Stimulated activated CD4-positive, alpha-beta T cell treated with anti-CD3 and anti-CD28 coated beads, Interleukin-4, amount 100 ng/mL, for 24 hours (primary cell): ENCODE measurements at regions not wholly inside any gene's neighbourhood (a gene's known extent, or its start where the extent isn't known, plus 50 kb on each side); places are given as distances from the start of the nearest gene placed in this dataset.

Experiments
- DNase-seq: peaks from one replicate; pipeline ENCODE4 v3.0.0-alpha.2; 2020

- DNase-seq = no peak
These were observed 546.3 kb downstream of the MAT2B start for GRCh38 chr5:164051745-164052144.

- DNase-seq = no peak
These were observed 547.2 kb downstream of the MAT2B start for GRCh38 chr5:164052536-164053093.

- DNase-seq = no peak
These were observed 547.7 kb downstream of the MAT2B start for GRCh38 chr5:164053123-164053522.

GRCh38 chr5:164054461-164054860 lies 549.0 kb downstream of the MAT2B start:
- no peak for DNase-seq

GRCh38 chr5:164057121-164057520 lies 551.7 kb downstream of the MAT2B start:
- DNase-seq = no peak

- DNase-seq = no peak
These were observed 553.2 kb downstream of the MAT2B start for GRCh38 chr5:164058621-164059020.

- no peak for DNase-seq
These were observed 554.1 kb downstream of the MAT2B start for GRCh38 chr5:164059471-164059870.

- no peak for DNase-seq
These were observed 555.5 kb downstream of the MAT2B start for GRCh38 chr5:164060786-164061355.

- no peak for DNase-seq
These were observed 556.9 kb downstream of the MAT2B start for GRCh38 chr5:164062304-164062703.

- DNase-seq = no peak
These were observed 559.8 kb downstream of the MAT2B start for GRCh38 chr5:164065266-164065665.

- DNase-seq = no peak
These were observed 566.3 kb downstream of the MAT2B start for GRCh38 chr5:164071671-164072070.

GRCh38 chr5:164073081-164073480 lies 567.7 kb downstream of the MAT2B start:
- no peak for DNase-seq

GRCh38 chr5:164076556-164076955 lies 571.1 kb downstream of the MAT2B start:
- DNase-seq = no peak

- DNase-seq = no peak
These were observed 584.9 kb downstream of the MAT2B start for GRCh38 chr5:164090358-164090757.

GRCh38 chr5:164091836-164092235 lies 586.4 kb downstream of the MAT2B start:
- DNase-seq = no peak

GRCh38 chr5:164094291-164094690 lies 588.9 kb downstream of the MAT2B start:
- DNase-seq = no peak

GRCh38 chr5:164097749-164098148 lies 592.3 kb downstream of the MAT2B start:
- DNase-seq = no peak

- DNase-seq = no peak
These were observed 593.1 kb downstream of the MAT2B start for GRCh38 chr5:164098531-164098930.

- DNase-seq = no peak
These were observed 593.6 kb downstream of the MAT2B start for GRCh38 chr5:164098979-164099378.

GRCh38 chr5:164115420-164115819 lies 610.0 kb downstream of the MAT2B start:
- no peak for DNase-seq

GRCh38 chr5:164119806-164120447 lies 614.5 kb downstream of the MAT2B start:
- DNase-seq = no peak

GRCh38 chr5:164127527-164127926 lies 622.1 kb downstream of the MAT2B start:
- DNase-seq = no peak

GRCh38 chr5:164132358-164132757 lies 626.9 kb downstream of the MAT2B start:
- DNase-seq = no peak

- no peak for DNase-seq
These were observed 631.7 kb downstream of the MAT2B start for GRCh38 chr5:164137095-164137494.

GRCh38 chr5:164139423-164139822 lies 634.0 kb downstream of the MAT2B start:
- no peak for DNase-seq
